ENCODE measurements at regions not wholly inside any gene's neighbourhood (a gene's known extent, or its start where the extent isn't known, plus 50 kb on each side); places are given as distances from the start of the nearest gene placed in this dataset.

DNA sequence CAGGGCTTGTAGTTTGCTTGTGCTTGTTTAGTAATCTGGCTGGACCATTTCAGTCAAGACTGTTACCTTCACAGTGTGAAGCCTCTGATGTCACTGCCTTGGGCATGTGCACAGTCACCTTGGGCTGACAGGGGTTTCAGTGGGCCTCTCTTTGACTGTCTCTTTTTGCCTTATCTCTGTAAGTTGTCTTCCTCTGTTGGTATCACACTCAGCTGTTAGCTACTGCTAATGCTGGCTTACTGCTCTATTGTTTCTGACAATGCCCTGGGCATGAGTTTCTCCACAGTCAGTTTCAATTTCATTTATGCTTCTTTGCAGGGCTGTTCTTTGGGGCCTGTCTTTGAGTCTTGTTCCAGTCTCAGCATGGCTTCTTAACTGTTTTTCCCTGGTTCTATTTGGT is 201.9 kb upstream of the SHH start:
- Histone ChIP-seq H3K4me1 (ENCODE audit: control insufficient read depth, extremely low read depth, insufficient read depth, low read length) (no peaks in the 10 kb centered on the region), H4K20me1 (replicated peaks; ENCODE audit: control insufficient read depth, extremely low read depth, insufficient read depth, low read length) (no peaks in the 10 kb centered on the region), H3K27ac (ENCODE audit: insufficient read depth, low read depth, low read length) (no peak overlapping the region), H3K9me1 (replicated peaks; ENCODE audit: control insufficient read depth, extremely low read depth, insufficient read depth, low read length) (no peaks in the 10 kb centered on the region), H3K9ac (replicated peaks; ENCODE audit: extremely low read depth, insufficient read depth, low read length) (no peak overlapping the region), H3K4me2 (ENCODE audit: insufficient read depth, low read length) (no peak overlapping the region), H3K36me3 (ENCODE audit: control insufficient read depth in 2 of 2, extremely low read depth in 1 of 2, insufficient read depth in 2 of 2, low read length in 2 of 2) (no peaks in the 10 kb centered on the region), H3K4me3 (replicated peaks in 1 of 3; ENCODE audit: insufficient read depth in 1 of 3, low read depth in 1 of 3, low read length in 3 of 3) (no peak overlapping the region), H3K9me3 (replicated peaks; ENCODE audit: control insufficient read depth, insufficient read depth, low read length) (no peaks in the 10 kb centered on the region), H3K79me2 (ENCODE audit: control insufficient read depth, insufficient read depth, low read length) (no peaks in the 10 kb centered on the region), H2AFZ (ENCODE audit: low read depth, low read length) (no peak overlapping the region), H3K27me3 (ENCODE audit: control insufficient read depth in 2 of 2, insufficient read depth in 2 of 2, low read length in 2 of 2) (no peaks in the 10 kb centered on the region)
- dilution Hi-C loops (cut with MboI; ENCODE audit: extremely low pct_ligation_motif_present, low sequenced_read_pairs): no loop called here
- no peak for DNase-seq (ENCODE audit: low read depth, low spot score)
- FAIRE-seq: no peak
- POLR2A ChIA-PET: no interaction called here
- CTCF ChIA-PET: no interaction called here
- BruUV-seq (replicated peaks): no TSS peak
- TF ChIP-seq FOS (IDR thresholded peaks at IDR 0.05; ENCODE audit: borderline replicate concordance, insufficient read depth, low read length) (no peak), POLR2A (IDR thresholded peaks at IDR 0.05; ENCODE audit: low read depth, low read length) (no peak), POLR2AphosphoS5 (IDR thresholded peaks at IDR 0.05; ENCODE audit: insufficient read depth, low read depth, low read length) (no peak), GATA2 (IDR thresholded peaks at IDR 0.05; ENCODE audit: insufficient read depth, insufficient read length, low read depth, low read length) (no peak), JUN (IDR thresholded peaks at IDR 0.05; ENCODE audit: borderline replicate concordance, insufficient read depth, insufficient read length, low read depth) (no peak), EZH2 (IDR thresholded peaks at IDR 0.05; ENCODE audit: borderline replicate concordance, low read depth, low read length, severe bottlenecking) (no peak), MYC (IDR thresholded peaks at IDR 0.05; ENCODE audit: low read depth, low read length) (no peak)
- TF ChIP-seq, protein P1, sequence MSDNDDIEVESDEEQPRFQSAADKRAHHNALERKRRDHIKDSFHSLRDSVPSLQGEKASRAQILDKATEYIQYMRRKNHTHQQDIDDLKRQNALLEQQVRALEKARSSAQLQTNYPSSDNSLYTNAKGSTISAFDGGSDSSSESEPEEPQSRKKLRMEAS (IDR thresholded peaks at IDR 0.05; ENCODE audit: insufficient read depth, insufficient read length): no peak
- TF ChIP-seq, protein P2, sequence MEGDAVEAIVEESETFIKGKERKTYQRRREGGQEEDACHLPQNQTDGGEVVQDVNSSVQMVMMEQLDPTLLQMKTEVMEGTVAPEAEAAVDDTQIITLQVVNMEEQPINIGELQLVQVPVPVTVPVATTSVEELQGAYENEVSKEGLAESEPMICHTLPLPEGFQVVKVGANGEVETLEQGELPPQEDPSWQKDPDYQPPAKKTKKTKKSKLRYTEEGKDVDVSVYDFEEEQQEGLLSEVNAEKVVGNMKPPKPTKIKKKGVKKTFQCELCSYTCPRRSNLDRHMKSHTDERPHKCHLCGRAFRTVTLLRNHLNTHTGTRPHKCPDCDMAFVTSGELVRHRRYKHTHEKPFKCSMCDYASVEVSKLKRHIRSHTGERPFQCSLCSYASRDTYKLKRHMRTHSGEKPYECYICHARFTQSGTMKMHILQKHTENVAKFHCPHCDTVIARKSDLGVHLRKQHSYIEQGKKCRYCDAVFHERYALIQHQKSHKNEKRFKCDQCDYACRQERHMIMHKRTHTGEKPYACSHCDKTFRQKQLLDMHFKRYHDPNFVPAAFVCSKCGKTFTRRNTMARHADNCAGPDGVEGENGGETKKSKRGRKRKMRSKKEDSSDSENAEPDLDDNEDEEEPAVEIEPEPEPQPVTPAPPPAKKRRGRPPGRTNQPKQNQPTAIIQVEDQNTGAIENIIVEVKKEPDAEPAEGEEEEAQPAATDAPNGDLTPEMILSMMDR (IDR thresholded peaks at IDR 0.05; ENCODE audit: extremely low read depth in 1 of 2, insufficient read depth in 1 of 2, low read depth in 1 of 2, low read length in 2 of 2): no peak
- intact Hi-C loops (cut with micrococcal nuclease): no loop called here
